Heart left ventricle (tissue), 16 donors: ENCODE measurements at regions not wholly inside any gene's neighbourhood (a gene's known extent, or its start where the extent isn't known, plus 50 kb on each side); places are given as distances from the start of the nearest gene placed in this dataset.

Experiments used
- ATAC-seq, 4 donors: fragments of 200-7000 bp; cut with Tn5 transposase; one replicate each; pipeline ENCODE4 v1.9.1; 2020 to 2022; ENCODE audit warnings: moderate library complexity in 4 of 4, mild to moderate bottlenecking in 3 of 4, moderate number of reproducible peaks in 1 of 4
- DNase-seq, 5 donors: peaks; one replicate each; pipeline ENCODE4 v3.0.0-alpha.2; 2020
- H3K27ac ChIP-seq, 12 donors: fragments of 200-600 bp; sonication (generic) in 4 of 12; one replicate each; pipeline versions ENCODE4 v1.5.0 to v1.8.0; 2016 to 2022; ENCODE audit warnings: mild to moderate bottlenecking in 2 of 12
- H3K27me3 ChIP-seq, 9 donors: fragments of 200-600 bp; sonication (generic) in 2 of 9; one replicate each; pipeline versions ENCODE4 v1.5.1 to v1.8.0; 2016 to 2022; ENCODE audit warnings: mild to moderate bottlenecking in 3 of 9
- H3K36me3 ChIP-seq, 9 donors: fragments of 200-600 bp; sonication (generic) in 2 of 9; one replicate each; pipeline versions ENCODE4 v1.5.0 to v1.8.0; 2018 to 2022; ENCODE audit warnings: mild to moderate bottlenecking in 2 of 9
- H3K4me1 ChIP-seq, 12 donors: fragments of 200-600 bp; sonication (generic) in 4 of 12; one replicate each; pipeline versions ENCODE4 v1.5.0 to v1.8.0; 2016 to 2022; ENCODE audit warnings: mild to moderate bottlenecking in 3 of 12
- H3K4me3 ChIP-seq, 12 donors: fragments of 200-600 bp; sonication (generic) in 4 of 12; one replicate each; pipeline versions ENCODE4 v1.5.0 to v1.8.0; 2017 to 2022; ENCODE audit warnings: mild to moderate bottlenecking in 9 of 12, moderate library complexity in 4 of 12
- H3K9me3 ChIP-seq, 12 donors: fragments of 200-600 bp; sonication (generic) in 4 of 12; one replicate each; pipeline versions ENCODE4 v1.5.0 to v1.8.0; 2016 to 2022; ENCODE audit warnings: mild to moderate bottlenecking in 1 of 12
- CTCF ChIP-seq, 12 donors: fragments of 200-600 bp; sonication (generic) in 4 of 12; IDR thresholded peaks; one replicate each; pipeline versions ENCODE4 v1.5.0 to v1.8.0; 2018 to 2022; ENCODE audit warnings: antibody characterized with exemption in 12 of 12, mild to moderate bottlenecking in 5 of 12
- POLR2A ChIP-seq, 2 donors: fragments of 450-650 bp; IDR thresholded peaks; one replicate each; pipeline ENCODE4 v1.6.1; 2017; ENCODE audit warnings: antibody characterized with exemption in 2 of 2, mild to moderate bottlenecking in 2 of 2, moderate library complexity in 2 of 2
- WGBS, 4 donors: extraction: QIAGEN DNeasy Blood & Tissue Kit in 2 of 4; methylation state at CpG; one replicate each; pipeline versions ENCODE4 v1.1.5 to v1.1.7; 2013 to 2018; 5-methylcytosine and 5-hydroxymethylcytosine counted together
- intact Hi-C, 10 donors: fragments of 100-400 bp; cut with DNase I; formaldehyde crosslinking; loops; one replicate each; pipeline versions ENCODE4 v1.11.1 to v1.14.2; 2022
- donor health status: ischemic (EF 13 %, LVEDD 7.1; RV severe dilation, severe dysfunction).
- donor health status: healthy with polysubstance abuse.
- donor health status: DM: no; HTN: yes; CAD: no.
- donor health status: DM: no; HTN: no; CAD: no.
- donor health status: ischemic (EF 25% LVEDD 6.9; RV normal size, moderate dysfunction).
- donor health status: ischemic (EF 25% LVEDD 5.7; RV mildly dilated, moderate dysfunction).
- donor health status: healthy.
- donor health status: DM: yes; HTN: yes; CAD: no.
- donor health status: ischemic (EF 35%, LVEDD 5.7; RV mildly dilated, moderate dysfunction).
- donor health status: nonischemic (EF 11% LVEDD 7.7; RV severe dilation, severe dysfunction).
- donor health status: DM: yes; HTN: yes; CAD: no.
- donor health status: PGD.
- donor health status: ischemic (EF 29% LVEDD 5.4; RV normal size, mild dysfunction).
- donor health status: nonischemic (EF 23%, LVEDD 6.1; RV moderate dilation, normal function).

DNA sequence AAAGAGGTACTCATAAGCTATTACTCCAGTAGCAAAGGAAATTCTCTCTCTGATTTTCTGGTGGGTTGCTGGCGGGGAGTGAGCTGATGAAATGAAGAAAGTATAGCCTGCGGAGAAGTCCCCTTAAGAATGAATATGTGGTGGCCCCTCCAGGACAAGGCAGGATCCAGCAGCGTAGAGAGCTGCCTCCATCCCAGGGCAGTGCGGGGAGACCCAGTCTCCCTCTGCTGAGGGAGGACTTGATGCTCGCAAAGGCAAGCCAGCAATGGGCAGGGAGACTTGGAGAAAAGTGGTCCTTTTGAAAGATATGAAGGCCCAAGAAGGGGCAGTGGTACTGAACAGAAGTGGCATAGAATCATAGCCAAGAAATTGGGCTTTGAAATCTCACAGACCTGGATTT lies 106.0 kb upstream of the SLC44A3 start:
- peak overlapping the region in 1 of 12 donors; percentile 61 for H3K27ac ChIP-seq
- H3K9me3 ChIP-seq: no peaks in the 10 kb centered on the region
- ATAC-seq (no peak), DNase-seq (no peak)
- WGBS, 4 donors: 96 to 97% (median 97%) methylated on average over 5 of the region's 5 CpGs
- intact Hi-C loops: no loop called here
- peaks cover 0 to 20% (median 0%) of the 10 kb centered on the region in 12 donors for H3K4me1 ChIP-seq
- TF ChIP-seq CTCF (IDR thresholded peaks at IDR 0.05) (no peak), POLR2A (IDR thresholded peaks at IDR 0.05) (no peak)
- H3K4me3 ChIP-seq: no peak overlapping the region
- no peaks in the 10 kb centered on the region for H3K27me3 ChIP-seq
- no peaks in the 10 kb centered on the region for H3K36me3 ChIP-seq

DNA sequence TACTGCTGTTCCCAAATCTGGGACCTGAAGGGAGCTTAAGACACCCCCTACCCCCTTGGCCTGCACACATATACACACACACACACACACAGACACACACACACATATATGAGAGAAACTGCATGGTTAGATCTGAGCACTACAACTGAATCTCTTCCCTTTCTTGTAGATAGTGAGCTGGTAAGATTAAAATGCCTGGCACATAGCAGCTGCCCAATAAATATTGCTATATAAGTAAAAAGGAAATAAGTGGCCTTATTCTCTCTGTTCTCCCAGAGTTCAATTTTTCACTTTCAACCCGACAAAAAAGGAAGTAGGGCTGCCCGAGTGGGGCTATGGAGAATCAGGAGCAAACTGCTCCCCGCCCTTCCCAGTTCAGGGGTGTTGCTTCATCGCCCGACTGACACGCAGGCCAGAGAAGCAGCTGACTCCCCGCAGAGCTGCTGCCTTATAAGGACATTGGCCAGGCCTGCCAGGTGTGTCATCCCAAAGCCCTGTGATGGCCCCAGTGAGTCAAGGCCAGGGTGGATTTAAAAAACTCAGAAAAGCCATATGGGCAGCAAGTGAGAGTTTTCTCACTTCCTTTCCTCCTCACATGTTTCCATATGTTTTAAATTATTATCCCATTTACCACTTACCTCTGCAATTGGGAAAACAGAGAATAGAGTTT lies 106.5 kb upstream of the SLC44A3 start:
- ATAC-seq: peak; percentile 80 to 95 (median 88)
- peak overlapping the region in 2 of 12 donors; percentile 61 to 69 for H3K27ac ChIP-seq
- peak; percentile 72 to 87 (median 80) for DNase-seq
- no peak overlapping the region for H3K4me3 ChIP-seq
- no peaks in the 10 kb centered on the region for H3K27me3 ChIP-seq
- TF ChIP-seq CTCF (IDR thresholded peaks at IDR 0.05) (no peak), POLR2A (IDR thresholded peaks at IDR 0.05) (no peak)
- H3K4me1 ChIP-seq: peaks cover 0 to 20% (median 0%) of the 10 kb centered on the region in 12 donors
- H3K9me3 ChIP-seq: no peaks in the 10 kb centered on the region
- WGBS, 4 donors: 43 to 59% (median 53%) methylated on average over 7 of the region's 7 CpGs
- intact Hi-C loops: no loop called here
- no peaks in the 10 kb centered on the region for H3K36me3 ChIP-seq

- 76 to 95% (median 80%) methylated on average over 8 of the region's 8 CpGs for WGBS, 4 donors
- H3K4me3 ChIP-seq: no peak overlapping the region
- no peak overlapping the region for H3K27ac ChIP-seq
- intact Hi-C loops: loop anchor here in 1 of 10 donors (10.0 kb wide), 1 partner anchor 85 kb away; no protein-coding TSS in a partner anchor
- H3K36me3 ChIP-seq: no peaks in the 10 kb centered on the region
- peaks cover 0 to 14% (median 0%) of the 10 kb centered on the region in 12 donors for H3K4me1 ChIP-seq
- ATAC-seq: no peak
- no peak for DNase-seq
- H3K9me3 ChIP-seq: no peaks in the 10 kb centered on the region
- no peaks in the 10 kb centered on the region for H3K27me3 ChIP-seq
- no peak for TF ChIP-seq CTCF (IDR thresholded peaks at IDR 0.05)
- no peak for TF ChIP-seq POLR2A (IDR thresholded peaks at IDR 0.05)
Measured at GRCh38 chr1:94709891-94710581, 110.1 kb upstream of the SLC44A3 start.

DNA sequence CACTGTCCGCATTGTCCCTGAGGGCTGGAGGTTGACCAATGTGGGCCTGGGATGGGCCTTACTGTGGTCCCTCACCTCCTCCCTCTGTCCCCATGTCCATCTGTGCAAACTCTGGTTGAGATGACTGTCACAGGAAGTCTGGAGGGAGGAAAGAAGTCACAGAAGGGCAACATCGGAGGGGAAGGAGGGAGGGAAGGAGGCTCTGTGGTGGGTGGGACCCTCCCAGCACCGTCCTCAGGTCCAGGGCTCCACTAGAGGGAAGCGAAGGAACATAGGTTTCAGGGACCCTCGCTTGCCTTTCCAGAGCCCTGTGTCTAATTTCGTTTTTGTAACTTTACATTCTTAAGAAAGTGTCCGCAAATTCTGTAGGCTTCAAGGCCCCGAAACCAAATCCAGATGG lies 111.3 kb upstream of the SLC44A3 start:
- no peak for TF ChIP-seq POLR2A (IDR thresholded peaks at IDR 0.05)
- no peak for TF ChIP-seq CTCF (IDR thresholded peaks at IDR 0.05)
- no peaks in the 10 kb centered on the region for H3K36me3 ChIP-seq
- DNase-seq: no peak
- intact Hi-C loops: loop anchor here in 1 of 10 donors (10.0 kb wide), 1 partner anchor 86 kb away; no protein-coding TSS in a partner anchor
- WGBS, 4 donors: 90 to 96% (median 93%) methylated on average over 8 of the region's 8 CpGs
- H3K4me3 ChIP-seq: no peak overlapping the region
- H3K4me1 ChIP-seq: peaks cover 0 to 9% (median 0%) of the 10 kb centered on the region in 12 donors
- no peaks in the 10 kb centered on the region for H3K27me3 ChIP-seq
- no peaks in the 10 kb centered on the region for H3K9me3 ChIP-seq
- no peak overlapping the region for H3K27ac ChIP-seq
- no peak for ATAC-seq
